ENCODE measurements at regions not wholly inside any gene's neighbourhood (a gene's known extent, or its start where the extent isn't known, plus 50 kb on each side); places are given as distances from the start of the nearest gene placed in this dataset.
A peak's percentile ranks its signal among the peaks of the same experiment; 100 is the strongest.

DNA sequence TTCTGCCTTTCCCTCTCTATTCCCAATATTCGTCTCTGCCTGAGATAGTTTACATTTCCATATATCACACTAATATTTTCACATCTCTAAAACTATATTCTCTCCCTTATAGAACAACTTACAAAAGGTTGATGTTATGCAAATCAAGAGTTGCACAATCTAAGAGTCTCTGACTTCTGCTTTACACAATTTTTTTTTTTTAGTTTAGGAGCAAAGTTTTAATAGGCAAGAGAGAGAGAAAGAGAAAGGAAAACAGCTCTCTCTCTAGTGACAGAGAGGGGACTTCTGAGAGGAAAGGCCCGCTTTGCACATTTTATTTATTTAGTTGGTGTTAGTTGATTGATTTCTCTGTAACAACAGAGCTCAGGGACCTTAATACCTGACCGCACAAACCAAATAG is 380.2 kb downstream of the TXNL1 start:
- DNase-seq, result no peak
- in situ Hi-C loops (cut with MboI; ENCODE audit: low pct_unique_long_range_greater_than_20kb, low sequenced_read_pairs), result no loop called here

DNA sequence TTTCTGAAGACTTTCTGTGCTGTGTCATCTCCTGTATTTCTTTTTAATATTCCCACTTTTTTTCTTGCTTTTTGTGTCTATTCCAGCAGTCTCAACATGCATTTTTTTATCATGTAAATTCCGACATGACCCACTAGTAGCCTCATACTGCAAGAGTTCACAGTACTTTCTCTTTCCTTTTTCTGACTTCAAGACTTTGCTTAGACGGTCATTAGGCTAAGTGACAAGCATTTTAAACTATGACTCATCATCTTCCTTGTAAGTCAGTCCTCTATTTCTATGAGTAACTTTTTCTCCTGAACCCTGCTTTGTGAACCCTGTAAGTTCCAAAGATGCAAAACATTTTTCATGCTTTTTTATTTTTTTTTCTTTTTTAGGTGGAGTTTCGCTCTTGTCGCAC is 381.2 kb downstream of the TXNL1 start:
- in situ Hi-C loops (cut with MboI; ENCODE audit: low pct_unique_long_range_greater_than_20kb, low sequenced_read_pairs), result no loop called here
- no peak for DNase-seq

DNA sequence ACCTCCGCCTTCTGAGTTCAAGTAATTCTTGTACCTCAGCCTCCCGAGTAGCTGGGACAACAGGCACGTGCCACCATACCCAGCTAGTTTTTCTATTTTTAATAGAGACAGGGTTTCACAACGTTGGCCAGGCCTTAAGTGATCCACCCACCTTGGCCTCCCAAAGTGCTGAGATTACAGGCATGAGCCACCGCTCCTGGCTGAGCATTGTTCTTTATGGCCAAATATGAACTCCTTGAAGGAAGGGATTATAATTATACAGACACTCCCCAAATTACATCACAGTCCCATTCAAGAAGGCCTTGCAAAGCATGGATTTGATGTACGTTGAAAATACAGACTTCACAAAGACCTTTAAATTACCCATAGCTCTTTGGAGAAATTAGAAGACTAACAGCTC is 381.7 kb downstream of the TXNL1 start:
- no peak for DNase-seq
- in situ Hi-C loops (cut with MboI; ENCODE audit: low pct_unique_long_range_greater_than_20kb, low sequenced_read_pairs), result no loop called here

DNA sequence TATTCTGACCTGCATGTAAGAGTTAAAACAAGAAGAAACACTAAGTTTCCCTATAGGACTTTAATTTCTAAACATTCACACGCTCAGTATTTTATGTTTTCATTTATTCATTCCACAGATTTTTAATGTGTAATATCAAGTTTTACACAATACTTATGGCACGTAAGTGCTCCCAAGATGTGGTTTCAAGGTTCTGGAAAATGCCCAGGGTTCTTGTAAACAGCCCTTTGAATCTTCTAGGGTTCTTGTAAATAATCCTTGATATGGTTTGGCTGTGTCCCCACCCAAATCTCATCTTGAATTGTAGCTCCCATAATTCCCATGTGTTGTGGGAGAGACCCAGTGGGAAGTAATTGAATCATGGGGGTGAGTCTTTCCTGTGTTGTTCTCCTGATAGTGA is 383.0 kb downstream of the TXNL1 start:
- in situ Hi-C loops (cut with MboI; ENCODE audit: low pct_unique_long_range_greater_than_20kb, low sequenced_read_pairs), result no loop called here
- DNase-seq, result no peak

DNA sequence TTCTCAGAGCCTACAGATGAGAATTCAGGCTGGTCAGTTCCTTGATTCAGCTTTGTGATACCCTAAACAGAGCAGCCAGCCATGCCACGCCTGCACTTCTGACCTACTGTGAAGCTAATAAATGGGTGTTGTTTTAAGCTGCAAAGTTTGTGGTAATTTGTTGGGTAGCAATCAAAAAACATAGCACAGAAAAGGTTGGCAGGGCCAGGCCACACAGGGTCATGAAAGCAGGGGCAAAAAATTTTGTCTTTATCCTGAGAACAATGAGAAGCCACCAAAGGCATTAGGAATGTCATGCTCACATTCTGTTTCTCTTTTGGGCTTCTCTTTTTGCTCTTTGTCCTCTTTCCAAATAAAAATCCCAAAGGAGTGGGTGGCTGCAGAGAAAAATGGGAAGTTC is 385.9 kb downstream of the TXNL1 start:
- in situ Hi-C loops (cut with MboI; ENCODE audit: low pct_unique_long_range_greater_than_20kb, low sequenced_read_pairs), result no loop called here
- DNase-seq, result no peak

DNA sequence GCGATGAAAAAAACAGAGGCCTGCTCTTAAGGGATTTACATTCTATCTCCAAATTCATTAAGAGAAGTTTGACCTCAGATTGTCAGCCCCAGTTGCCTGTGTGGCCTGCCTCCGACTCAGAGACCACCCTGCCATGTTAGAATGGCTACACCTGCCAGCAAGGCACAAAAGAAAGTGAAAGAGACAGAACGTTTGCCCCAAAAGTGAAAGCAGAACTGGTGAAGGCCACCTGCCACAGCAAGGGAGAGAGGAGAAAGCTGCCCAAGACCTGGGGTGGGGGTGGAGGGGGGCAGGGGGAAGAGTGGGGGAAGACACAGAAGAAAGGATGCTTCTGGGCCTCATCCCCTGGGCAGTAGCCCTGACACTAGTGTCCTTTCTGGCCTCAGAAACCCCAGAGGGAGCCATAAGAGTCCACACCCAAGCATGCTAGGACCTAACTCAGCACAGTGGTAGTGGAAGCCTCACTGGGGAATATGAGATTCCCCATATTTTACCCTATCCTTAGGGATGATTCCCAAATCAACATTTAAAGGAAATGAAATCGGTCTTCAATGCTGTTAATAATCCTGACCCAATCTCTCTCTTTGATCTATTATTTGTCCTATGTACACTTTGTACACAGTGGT is 389.7 kb downstream of the TXNL1 start:
- no peak for DNase-seq
- in situ Hi-C loops (cut with MboI; ENCODE audit: low pct_unique_long_range_greater_than_20kb, low sequenced_read_pairs), result no loop called here

DNA sequence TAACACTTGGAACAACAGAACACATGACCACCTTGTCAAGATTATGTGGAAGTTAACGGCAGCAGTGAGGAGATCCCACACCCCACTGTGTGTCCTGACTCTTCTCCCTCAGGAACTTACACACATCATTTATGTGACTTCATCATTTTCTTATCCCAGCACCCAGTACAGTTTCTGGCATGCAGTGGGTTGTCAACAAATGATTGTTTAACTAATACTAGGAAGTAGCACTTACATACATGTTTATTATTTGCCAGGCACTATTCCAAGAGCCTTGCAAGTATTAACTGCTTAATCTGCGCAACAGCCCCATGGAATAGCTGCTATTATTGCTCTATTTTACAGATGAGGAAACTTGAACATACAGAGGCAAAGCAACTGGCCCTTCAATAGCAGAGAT is 391.5 kb downstream of the TXNL1 start:
- DNase-seq, result no peak
- in situ Hi-C loops (cut with MboI; ENCODE audit: low pct_unique_long_range_greater_than_20kb, low sequenced_read_pairs), result no loop called here

DNA sequence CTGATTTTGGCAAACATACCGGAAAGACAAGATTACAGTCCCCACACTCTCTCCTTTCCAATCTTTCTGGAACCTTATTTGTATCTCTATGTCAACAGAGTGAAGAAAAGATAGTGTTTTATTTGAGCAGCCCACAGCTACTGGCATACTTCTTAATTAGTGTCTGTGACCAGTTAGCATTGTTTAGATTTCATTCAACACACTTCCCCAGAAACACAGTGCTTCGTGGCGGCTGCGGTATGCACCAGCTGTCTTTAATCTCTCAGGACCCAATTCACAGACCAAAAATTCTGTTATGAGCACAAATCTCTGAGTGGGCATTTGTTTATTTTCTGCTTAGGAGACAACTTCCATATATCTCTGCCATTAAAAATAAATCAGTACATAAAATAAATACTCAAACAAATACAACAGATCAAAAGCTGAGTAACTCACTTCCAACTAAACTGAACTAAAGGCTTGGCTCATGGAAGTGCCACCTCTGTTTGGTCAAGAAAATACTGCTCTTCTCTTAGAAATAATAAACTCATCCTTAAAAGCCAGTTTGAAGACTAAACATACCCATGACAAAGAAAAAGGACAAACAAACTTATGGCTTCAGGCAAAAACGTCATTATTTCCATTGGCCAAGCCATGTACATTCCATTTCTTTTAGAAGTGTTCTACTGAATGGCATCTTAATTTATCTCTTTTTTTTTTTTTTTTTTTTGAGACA is 392.4 kb downstream of the TXNL1 start:
- in situ Hi-C loops (cut with MboI; ENCODE audit: low pct_unique_long_range_greater_than_20kb, low sequenced_read_pairs), result no loop called here
- peak; percentile 25 for DNase-seq

DNA sequence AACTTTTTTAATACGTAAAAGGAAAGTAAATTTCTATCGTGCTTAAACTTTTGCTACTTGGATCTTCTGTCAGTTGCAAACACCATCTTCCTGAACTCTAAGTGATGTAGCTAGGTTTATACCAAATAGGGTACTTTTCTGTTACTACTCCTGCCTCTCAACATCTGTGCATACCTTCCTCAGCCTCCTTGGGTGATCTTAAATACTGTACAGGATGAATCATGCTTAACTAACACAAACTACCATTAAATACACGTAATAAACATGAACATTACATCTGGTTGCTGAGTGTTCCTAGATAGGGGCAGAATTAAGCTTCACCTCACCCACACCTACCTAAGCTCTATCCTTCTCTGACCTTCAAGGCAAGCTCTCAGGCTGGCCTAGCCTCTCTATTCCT is 398.0 kb downstream of the TXNL1 start:
- DNase-seq, result no peak

DNA sequence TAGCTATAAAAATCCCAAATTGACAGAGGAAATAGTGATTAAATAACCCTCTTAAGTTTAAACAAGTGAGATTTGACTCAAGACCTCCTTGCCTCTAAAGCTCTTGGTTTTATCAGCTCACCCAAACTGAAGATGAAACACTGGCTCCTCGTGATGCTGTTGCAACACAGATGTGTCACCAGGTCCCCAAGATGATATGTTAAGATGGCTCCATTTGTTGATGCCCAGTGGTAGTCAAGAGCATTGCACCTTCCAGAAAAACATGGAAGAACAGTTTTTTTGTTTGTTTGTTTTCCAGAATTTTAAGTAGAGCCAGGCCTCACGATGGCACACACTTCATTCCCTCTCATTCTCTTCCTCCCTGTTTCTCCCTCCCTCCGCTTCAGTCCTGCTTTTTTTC is 399.8 kb downstream of the TXNL1 start:
- in situ Hi-C loops (cut with MboI; ENCODE audit: low pct_unique_long_range_greater_than_20kb, low sequenced_read_pairs), result no loop called here
- DNase-seq, result no peak

More for the DNA sequence above, 398.0 kb downstream of the TXNL1 start:
- in situ Hi-C loops (cut with MboI; ENCODE audit: low pct_unique_long_range_greater_than_20kb, low sequenced_read_pairs), result no loop called here

DNA sequence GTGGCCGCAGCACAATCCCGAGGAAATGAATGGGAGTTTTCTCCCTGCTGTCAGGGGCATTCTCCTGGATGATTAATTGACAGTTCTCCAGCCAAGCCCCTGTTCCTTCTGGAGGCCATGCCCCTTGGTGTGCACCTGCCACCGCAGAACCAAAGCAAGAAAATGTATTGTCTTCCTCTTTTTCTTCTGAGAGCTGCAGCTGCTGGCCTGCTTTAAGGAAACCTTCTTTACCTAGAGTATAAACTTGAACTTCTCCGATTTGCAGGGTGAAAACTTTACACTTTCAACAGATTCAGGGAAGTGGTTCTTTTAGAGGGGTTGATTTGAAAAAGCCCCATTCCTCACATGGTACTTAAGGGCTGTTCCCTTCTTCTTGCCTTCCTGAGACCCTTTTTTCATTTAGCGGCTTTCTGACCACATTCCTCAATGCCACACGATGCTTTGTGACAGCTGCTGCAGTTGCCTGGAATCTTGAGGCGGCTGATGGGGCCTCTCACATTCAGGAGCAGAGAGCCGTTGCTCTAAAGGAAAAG is 402.8 kb downstream of the TXNL1 start:
- DNase-seq, result peak; percentile 69
- in situ Hi-C loops (cut with MboI; ENCODE audit: low pct_unique_long_range_greater_than_20kb, low sequenced_read_pairs), result no loop called here

DNA sequence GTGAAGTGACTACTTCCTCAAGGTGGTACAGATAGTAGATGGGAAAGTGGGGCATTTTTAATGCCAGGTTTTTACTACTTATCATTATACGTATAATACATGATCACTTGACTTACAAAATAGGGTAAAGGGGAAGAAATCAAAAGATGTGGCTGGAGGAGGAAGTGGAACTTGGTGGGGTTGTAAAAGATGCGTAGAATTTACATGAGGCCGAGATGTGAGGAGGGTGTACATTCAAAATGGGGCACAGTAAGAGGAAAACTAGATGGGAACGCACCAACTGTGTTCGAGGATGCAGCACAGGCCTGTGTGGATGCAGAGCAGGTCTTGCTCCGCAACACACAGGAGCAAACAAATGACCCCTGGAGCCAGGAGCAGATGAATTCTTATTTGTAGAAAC is 403.3 kb downstream of the TXNL1 start:
- no peak for DNase-seq
- in situ Hi-C loops (cut with MboI; ENCODE audit: low pct_unique_long_range_greater_than_20kb, low sequenced_read_pairs), result no loop called here

DNA sequence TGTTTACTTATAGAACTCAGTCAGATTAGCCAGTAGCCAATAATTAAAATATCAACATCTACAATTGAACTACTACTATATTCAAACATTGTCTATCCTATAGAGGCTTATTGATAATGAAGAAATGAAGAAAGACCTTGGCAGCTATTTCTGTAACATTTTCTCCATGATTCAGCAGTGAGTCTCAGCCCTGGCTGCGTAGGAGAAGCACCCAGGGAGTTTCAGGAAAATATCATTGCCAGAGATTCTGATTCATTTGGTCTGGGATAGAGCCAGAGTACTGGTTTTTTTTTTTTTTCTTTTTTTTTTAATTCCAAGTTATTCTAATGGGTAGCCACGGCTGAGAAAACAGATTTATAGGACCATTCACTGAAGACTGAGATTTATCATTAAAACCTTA is 404.8 kb downstream of the TXNL1 start:
- in situ Hi-C loops (cut with MboI; ENCODE audit: low pct_unique_long_range_greater_than_20kb, low sequenced_read_pairs), result no loop called here
- DNase-seq, result no peak

DNA sequence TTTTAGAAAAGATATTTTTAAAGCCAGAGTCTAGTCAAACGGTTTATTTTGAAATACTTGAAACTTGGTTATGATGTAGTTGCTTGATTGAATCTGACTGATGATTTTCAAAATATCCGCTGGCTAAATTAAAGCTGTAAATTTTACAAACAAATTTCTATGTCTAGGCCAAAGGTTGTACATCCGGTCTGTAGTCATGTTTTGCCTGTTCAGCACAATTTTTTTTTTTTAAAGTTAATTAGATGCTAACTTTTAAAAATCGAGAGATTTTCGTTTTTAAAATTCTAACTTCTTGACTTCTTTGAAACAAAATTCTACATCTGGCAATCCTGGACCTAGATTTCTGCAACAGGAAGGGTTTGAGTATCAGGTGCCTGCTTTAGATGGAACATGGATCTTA is 412.4 kb downstream of the TXNL1 start:
- DNase-seq, result no peak
- in situ Hi-C loops (cut with MboI; ENCODE audit: low pct_unique_long_range_greater_than_20kb, low sequenced_read_pairs), result no loop called here

DNA sequence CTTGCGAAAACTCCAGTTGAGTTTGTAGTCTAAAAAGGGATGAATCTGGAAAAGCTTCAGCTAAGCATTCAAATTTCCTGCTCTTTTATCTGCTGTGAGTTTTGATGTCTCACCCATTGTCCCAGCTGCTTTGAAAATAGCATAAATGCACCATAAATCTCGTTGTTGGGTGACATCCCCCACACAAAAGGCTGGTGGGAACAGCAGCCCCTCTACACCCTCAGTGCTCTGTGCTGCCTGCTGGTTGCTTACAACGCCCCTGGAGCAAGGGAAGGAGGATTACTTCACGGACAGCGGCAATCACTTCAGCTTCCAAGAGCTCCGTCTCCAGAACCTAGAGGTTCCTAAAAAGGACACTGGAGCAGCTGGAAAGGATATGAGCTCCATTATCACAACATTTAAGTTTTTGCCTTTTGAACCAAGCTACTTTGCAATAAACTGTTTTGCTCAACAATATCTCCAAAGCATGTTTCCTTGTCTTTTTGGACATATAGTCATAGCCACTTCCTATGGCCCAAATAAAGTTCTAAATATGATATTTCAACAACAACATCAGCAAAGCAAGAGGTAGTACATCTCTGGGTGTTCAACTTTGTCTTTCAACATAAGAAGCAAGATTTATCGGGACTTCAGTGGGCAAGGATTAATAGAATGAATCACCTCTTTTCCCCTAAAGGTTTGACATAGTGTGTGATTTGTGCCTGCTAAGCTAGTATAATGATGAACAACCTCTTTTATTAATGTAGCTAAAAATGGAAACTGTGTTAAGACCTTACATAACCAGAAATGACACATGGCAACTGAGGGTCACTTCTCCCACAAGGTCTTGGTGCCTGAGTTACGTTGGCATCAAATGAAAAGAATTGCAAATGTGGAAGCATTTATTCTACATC is 413.5 kb downstream of the TXNL1 start:
- in situ Hi-C loops (cut with MboI; ENCODE audit: low pct_unique_long_range_greater_than_20kb, low sequenced_read_pairs), result no loop called here
- no peak for DNase-seq

DNA sequence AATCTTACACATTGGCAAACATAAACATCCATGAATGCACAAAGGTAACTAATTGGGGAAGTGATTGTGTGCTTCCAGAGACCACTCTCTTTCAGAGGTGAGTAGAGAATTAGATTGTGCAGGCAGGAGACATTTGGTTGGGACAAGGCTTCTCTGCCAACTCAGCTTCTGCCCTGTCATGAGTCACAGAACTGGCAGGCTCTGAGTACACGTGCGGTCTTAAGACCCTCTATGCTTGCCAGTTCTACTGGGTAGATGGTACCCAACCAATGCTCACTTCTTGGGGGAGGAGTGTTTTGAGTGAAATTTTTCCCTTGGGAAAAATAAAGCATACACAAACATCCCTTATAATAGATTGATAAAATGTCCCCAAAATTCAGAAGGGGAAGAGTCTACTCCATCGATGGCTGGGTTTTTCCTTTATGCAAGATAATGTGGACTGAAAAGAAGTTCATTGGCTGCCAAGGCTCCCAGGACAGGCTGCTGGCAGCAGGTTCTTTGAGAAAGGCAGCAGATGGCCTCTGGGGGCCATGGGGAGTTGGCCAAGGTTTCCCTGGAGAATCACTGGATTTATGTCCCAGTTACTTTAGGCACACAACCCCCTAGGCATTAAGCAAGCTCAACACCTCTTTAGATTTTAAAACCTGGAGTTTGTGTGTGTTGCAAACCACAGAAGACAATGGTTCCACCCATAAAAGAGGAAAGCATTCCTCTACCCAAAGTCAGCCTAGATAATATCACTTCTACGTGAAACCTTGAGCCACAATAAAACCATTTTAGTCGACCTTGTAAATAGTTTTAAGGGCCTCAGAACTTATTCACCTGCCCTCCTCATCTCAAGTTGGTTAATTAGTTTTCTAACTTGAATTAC is 417.0 kb downstream of the TXNL1 start:
- DNase-seq, result no peak
- in situ Hi-C loops (cut with MboI; ENCODE audit: low pct_unique_long_range_greater_than_20kb, low sequenced_read_pairs), result no loop called here

DNA sequence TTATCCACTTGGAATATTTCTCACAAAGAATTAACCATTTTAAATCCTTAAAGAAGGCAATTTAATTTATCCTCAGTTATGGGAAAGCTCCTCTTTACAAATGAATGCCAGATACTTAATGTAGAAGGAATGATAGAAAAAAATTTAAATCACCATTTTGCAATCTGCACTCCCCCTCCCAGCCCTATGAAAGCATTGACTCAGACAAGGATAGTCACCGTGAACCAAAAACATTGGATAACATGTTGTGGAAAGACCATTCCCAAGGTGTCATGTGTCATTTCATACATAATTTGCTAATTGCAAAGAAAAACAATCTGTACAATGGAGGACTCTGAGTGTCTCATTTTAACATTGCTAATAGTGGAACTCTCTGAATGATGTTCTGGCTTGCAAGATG is 421.0 kb downstream of the TXNL1 start:
- in situ Hi-C loops (cut with MboI; ENCODE audit: low pct_unique_long_range_greater_than_20kb, low sequenced_read_pairs), result no loop called here

DNA sequence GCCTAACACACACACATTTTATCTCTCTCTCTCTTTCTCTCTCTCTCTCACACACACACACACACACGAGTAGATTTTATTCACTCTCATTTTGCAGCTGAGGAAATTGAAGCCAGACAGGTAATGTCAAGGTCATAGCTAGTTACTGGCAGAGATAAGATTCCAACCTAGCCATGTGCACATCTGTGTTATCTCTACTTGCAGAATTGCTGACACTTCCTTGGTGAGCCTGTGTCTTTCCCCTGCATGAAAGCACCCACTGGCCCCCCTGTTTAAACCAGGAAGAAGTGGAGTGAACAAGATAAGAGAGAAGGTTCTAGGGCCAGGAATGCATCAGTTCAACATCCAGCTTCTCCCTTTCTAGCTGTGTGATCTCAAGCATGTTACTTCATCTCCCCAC is 423.7 kb downstream of the TXNL1 start:
- in situ Hi-C loops (cut with MboI; ENCODE audit: low pct_unique_long_range_greater_than_20kb, low sequenced_read_pairs), result no loop called here
- no peak for DNase-seq

More for the DNA sequence above, 421.0 kb downstream of the TXNL1 start:
- no peak for DNase-seq

DNA sequence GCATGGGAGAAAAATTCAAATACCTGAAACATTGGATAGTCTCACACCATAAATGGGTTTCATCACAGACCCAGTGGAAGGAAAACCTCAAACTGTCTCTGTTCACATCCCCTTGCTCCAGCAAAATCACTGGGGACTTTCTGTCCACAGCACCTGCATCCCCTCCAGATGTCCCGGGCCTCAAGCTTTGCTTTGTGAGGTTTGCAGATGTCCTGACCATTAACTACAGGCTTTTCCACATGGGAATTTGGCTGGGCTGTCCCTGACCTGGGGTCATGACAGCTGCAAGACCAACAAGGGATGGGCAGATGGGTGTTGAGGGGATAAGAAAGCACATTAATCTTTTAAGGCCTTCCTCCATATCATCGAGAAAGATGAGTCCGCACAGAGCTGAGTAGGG is 427.9 kb downstream of the TXNL1 start:
- in situ Hi-C loops (cut with MboI; ENCODE audit: low pct_unique_long_range_greater_than_20kb, low sequenced_read_pairs), result no loop called here
- DNase-seq, result no peak

Measured in KBM-7 (cell line).